ENCODE measurements at regions not wholly inside any gene's neighbourhood (a gene's known extent, or its start where the extent isn't known, plus 50 kb on each side); places are given as distances from the start of the nearest gene placed in this dataset.
A peak's percentile ranks its signal among the peaks of the same experiment; 100 is the strongest.
"Not testable (repeated sequence)": the region's sequence is repeated elsewhere in the genome, so short reads cannot be mapped to it uniquely, and the experiment has no call there.

GRCh38 chr11:12585861-12586260, 88.4 kb upstream of the TEAD1 start:
- no peak for DNase-seq (ENCODE audit: low read depth in 3 of 3)

- no peak for DNase-seq (ENCODE audit: low read depth in 3 of 3)
Observed at GRCh38 chr11:12587333-12587991, 86.8 kb upstream of the TEAD1 start.

- DNase-seq (ENCODE audit: low read depth in 3 of 3) = no peak
Observed at GRCh38 chr11:12591706-12592105, 82.5 kb upstream of the TEAD1 start.

GRCh38 chr11:12592283-12592682, 81.9 kb upstream of the TEAD1 start:
- DNase-seq (ENCODE audit: low read depth in 3 of 3) = no peak

- not testable (repeated sequence) for DNase-seq (ENCODE audit: low read depth in 3 of 3)
Observed at GRCh38 chr11:12595089-12595847, 79.0 kb upstream of the TEAD1 start.

- DNase-seq (ENCODE audit: low read depth in 3 of 3) = no peak
Observed at GRCh38 chr11:12598330-12599256, 75.6 kb upstream of the TEAD1 start.

- peak; percentile 12 to 38 (median 22) for DNase-seq (ENCODE audit: low read depth in 3 of 3)
Observed at GRCh38 chr11:12599408-12600143, 74.6 kb upstream of the TEAD1 start.

- DNase-seq (ENCODE audit: low read depth in 3 of 3) = no peak
Observed at GRCh38 chr11:12600829-12601228, 73.4 kb upstream of the TEAD1 start.

GRCh38 chr11:12602421-12602820, 71.8 kb upstream of the TEAD1 start:
- DNase-seq (ENCODE audit: low read depth in 3 of 3) = no peak

GRCh38 chr11:12603143-12604088, 70.8 kb upstream of the TEAD1 start:
- no peak for DNase-seq (ENCODE audit: low read depth in 3 of 3)

GRCh38 chr11:12604557-12605153, 69.6 kb upstream of the TEAD1 start:
- DNase-seq (ENCODE audit: low read depth in 3 of 3) = no peak

- DNase-seq (ENCODE audit: low read depth in 3 of 3) = no peak
Observed at GRCh38 chr11:12606597-12606996, 67.6 kb upstream of the TEAD1 start.

GRCh38 chr11:12608678-12609077, 65.5 kb upstream of the TEAD1 start:
- DNase-seq (ENCODE audit: low read depth in 3 of 3) = not testable (repeated sequence)

GRCh38 chr11:12611352-12611751, 62.9 kb upstream of the TEAD1 start:
- no peak for DNase-seq (ENCODE audit: low read depth in 3 of 3)

- no peak for DNase-seq (ENCODE audit: low read depth in 3 of 3)
Observed at GRCh38 chr11:12617632-12618031, 56.6 kb upstream of the TEAD1 start.

- DNase-seq (ENCODE audit: low read depth in 3 of 3) = no peak
Observed at GRCh38 chr11:12618743-12619540, 55.3 kb upstream of the TEAD1 start.

GRCh38 chr11:12623869-12624268, 50.4 kb upstream of the TEAD1 start:
- no peak for DNase-seq (ENCODE audit: low read depth in 3 of 3)
